ENCODE measurements at regions not wholly inside any gene's neighbourhood (a gene's known extent, or its start where the extent isn't known, plus 50 kb on each side); places are given as distances from the start of the nearest gene placed in this dataset.
A peak's percentile ranks its signal among the peaks of the same experiment; 100 is the strongest.

DNA sequence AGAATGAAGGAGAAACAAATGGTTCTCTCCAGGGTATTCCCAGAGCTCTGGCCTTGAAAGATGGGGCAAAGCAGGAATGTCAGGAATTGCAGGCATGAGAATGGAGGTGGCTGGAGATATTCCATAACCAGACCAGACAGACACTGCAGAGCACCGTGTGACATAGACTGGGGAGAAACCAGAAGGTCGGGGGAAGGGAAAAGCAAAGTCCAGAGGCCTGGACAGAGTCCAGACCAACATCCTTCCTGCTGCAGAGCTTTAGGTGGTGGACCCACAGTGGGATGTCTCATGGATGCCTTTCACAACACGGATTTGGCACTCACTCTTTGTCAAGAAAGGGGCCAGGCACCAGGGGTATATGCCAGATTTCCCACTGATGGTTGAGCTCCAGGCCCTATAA, 177.2 kb upstream of the INHBA start:
- no peak for DNase-seq
- Histone ChIP-seq H3K27ac (peak overlapping the region in 1 of 2 donors; percentile 12), H3K4me3 (no peak overlapping the region), H3K9me3 (no peaks in the 10 kb centered on the region), H3K27me3 (no peaks in the 10 kb centered on the region), H3K4me1 (peaks cover 18% of the 10 kb centered on the region), H3K36me3 (ENCODE audit: low read depth, missing control alignments) (no peaks in the 10 kb centered on the region)
- TF ChIP-seq, protein P1, sequence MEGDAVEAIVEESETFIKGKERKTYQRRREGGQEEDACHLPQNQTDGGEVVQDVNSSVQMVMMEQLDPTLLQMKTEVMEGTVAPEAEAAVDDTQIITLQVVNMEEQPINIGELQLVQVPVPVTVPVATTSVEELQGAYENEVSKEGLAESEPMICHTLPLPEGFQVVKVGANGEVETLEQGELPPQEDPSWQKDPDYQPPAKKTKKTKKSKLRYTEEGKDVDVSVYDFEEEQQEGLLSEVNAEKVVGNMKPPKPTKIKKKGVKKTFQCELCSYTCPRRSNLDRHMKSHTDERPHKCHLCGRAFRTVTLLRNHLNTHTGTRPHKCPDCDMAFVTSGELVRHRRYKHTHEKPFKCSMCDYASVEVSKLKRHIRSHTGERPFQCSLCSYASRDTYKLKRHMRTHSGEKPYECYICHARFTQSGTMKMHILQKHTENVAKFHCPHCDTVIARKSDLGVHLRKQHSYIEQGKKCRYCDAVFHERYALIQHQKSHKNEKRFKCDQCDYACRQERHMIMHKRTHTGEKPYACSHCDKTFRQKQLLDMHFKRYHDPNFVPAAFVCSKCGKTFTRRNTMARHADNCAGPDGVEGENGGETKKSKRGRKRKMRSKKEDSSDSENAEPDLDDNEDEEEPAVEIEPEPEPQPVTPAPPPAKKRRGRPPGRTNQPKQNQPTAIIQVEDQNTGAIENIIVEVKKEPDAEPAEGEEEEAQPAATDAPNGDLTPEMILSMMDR (IDR thresholded peaks at IDR 0.05), result no peak
- TF ChIP-seq POLR2A (IDR thresholded peaks at IDR 0.05), result no peak
- WGBS, 2 donors, result 50 to 57% methylated on average over 3 of the region's 3 CpGs
- intact Hi-C loops (cut with DNase I; ENCODE audit: low total_unique reads), result no loop called here

DNA sequence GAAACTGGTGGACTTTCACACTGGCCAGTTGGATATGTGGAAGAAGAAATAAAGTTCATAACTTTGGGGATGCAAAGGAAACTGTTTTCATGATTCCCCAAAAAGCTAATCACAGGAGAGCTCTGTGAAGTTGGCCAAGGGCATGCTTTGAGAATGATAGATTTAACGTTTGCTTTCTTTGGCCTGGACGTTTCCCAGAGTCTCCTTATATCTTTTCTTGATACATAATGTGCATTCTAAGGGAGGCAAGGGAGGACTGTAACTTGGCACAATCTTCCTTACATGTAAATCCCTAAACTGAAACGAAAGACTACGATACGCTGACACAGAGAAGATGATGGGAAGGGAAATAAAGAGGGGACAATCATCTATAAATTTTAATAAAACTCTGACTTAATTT, 176.5 kb upstream of the INHBA start:
- Histone ChIP-seq H3K36me3 (ENCODE audit: low read depth, missing control alignments) (no peaks in the 10 kb centered on the region), H3K27ac (peak overlapping the region; percentile 12 to 42), H3K4me1 (peaks cover 18% of the 10 kb centered on the region), H3K4me3 (no peak overlapping the region), H3K9me3 (no peaks in the 10 kb centered on the region), H3K27me3 (no peaks in the 10 kb centered on the region)
- 40 to 63% methylated on average over 5 of the region's 5 CpGs for WGBS, 2 donors
- intact Hi-C loops (cut with DNase I; ENCODE audit: low total_unique reads), result no loop called here
- TF ChIP-seq, protein P1 (IDR thresholded peaks at IDR 0.05), result no peak
- no peak for TF ChIP-seq POLR2A (IDR thresholded peaks at IDR 0.05)
- DNase-seq, result no peak

DNA sequence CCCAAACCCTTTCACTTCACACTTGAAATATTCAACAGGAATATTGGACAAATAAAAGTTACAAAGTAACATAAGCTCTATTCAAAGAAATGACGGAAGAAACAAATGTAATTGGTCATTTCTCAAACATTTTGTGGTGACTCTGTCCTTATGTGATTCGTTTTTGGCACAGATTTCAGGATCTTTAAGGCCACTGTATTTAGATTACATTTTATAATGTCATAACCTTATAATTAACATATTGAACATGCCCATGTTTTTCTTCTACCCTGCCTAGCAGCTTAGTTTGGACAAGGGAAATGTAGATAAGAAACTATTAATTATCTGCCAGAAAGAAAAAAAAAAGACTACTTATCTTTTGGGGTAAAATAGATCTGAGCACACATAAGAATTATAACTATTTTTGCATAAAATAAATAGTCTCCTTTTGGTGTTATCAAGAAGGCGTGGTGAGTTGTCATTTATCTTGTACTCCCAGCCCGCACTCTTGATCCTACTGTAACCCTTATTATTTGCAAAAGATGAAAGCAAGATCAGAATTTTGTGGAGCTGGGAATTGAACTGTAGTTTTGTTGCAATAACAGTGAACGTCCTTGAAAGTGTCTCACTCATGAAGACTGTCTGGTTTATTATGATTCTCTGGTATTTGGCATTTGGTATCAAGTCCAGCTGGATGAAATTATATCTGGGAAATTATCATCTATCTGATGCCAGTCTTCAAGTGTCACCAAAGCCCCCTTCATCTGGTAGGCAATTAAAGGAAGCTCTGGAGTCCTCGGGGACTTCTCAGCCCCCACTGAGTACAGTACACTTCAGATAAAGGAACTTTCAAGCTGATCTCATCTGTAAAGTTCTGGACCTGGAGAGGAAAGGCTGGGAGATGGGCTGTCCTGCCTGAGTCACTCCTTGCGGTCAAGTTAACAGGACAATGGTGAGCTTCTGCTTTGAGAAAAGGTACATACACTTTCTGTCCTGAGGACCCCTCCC, 175.7 kb upstream of the INHBA start:
- H3K9me3 ChIP-seq, result no peaks in the 10 kb centered on the region
- no peak overlapping the region for H3K4me3 ChIP-seq
- WGBS, 2 donors, result 34 to 42% methylated on average over 7 of the region's 7 CpGs
- no peak for DNase-seq
- H3K4me1 ChIP-seq, result peaks cover 18% of the 10 kb centered on the region
- H3K36me3 ChIP-seq (ENCODE audit: low read depth, missing control alignments), result no peaks in the 10 kb centered on the region
- intact Hi-C loops (cut with DNase I; ENCODE audit: low total_unique reads), result no loop called here
- H3K27ac ChIP-seq, result peak overlapping the region in 1 of 2 donors; percentile 42
- H3K27me3 ChIP-seq, result no peaks in the 10 kb centered on the region
- TF ChIP-seq POLR2A (IDR thresholded peaks at IDR 0.05), result no peak
- TF ChIP-seq, protein P1 (IDR thresholded peaks at IDR 0.05), result no peak

DNA sequence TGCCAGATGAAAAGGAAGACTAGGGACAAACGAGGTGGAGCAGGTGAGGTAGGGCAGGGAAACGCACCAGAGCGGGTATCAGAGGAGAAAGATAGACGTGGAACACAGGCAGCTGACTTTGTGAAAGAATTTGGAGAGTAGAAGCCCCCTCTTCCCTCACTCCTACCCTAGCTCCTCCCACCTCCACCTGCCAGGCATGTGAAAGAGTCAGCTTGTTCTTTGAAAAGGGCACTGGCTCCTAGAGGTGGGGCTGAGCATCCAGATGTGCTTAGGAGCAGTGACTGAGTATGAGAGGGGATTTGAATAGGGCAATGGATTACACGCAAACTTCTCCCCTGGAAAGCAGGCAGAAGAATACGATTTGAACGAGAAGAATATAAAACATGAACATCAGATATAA, 174.2 kb upstream of the INHBA start:
- H3K4me3 ChIP-seq, result no peak overlapping the region
- H3K27ac ChIP-seq, result no peak overlapping the region
- no peak for TF ChIP-seq POLR2A (IDR thresholded peaks at IDR 0.05)
- TF ChIP-seq, protein P1 (IDR thresholded peaks at IDR 0.05), result no peak
- peaks cover 18% of the 10 kb centered on the region for H3K4me1 ChIP-seq
- no peaks in the 10 kb centered on the region for H3K36me3 ChIP-seq (ENCODE audit: low read depth, missing control alignments)
- H3K27me3 ChIP-seq, result no peaks in the 10 kb centered on the region
- no peaks in the 10 kb centered on the region for H3K9me3 ChIP-seq
- WGBS, 2 donors, result 82 to 83% methylated on average over 7 of the region's 7 CpGs
- no peak for DNase-seq
- intact Hi-C loops (cut with DNase I; ENCODE audit: low total_unique reads), result no loop called here
